GM19043 (cell line): ENCODE measurements at regions not wholly inside any gene's neighbourhood (a gene's known extent, or its start where the extent isn't known, plus 50 kb on each side); places are given as distances from the start of the nearest gene placed in this dataset.

Source experiments
- ATAC-seq: cut with Tn5 transposase; IDR thresholded peaks from one replicate; pipeline ENCODE4 v1.9.1; 2021; ENCODE audit warnings: low read depth; ENCODE audit not compliant: unreplicated experiment

DNA sequence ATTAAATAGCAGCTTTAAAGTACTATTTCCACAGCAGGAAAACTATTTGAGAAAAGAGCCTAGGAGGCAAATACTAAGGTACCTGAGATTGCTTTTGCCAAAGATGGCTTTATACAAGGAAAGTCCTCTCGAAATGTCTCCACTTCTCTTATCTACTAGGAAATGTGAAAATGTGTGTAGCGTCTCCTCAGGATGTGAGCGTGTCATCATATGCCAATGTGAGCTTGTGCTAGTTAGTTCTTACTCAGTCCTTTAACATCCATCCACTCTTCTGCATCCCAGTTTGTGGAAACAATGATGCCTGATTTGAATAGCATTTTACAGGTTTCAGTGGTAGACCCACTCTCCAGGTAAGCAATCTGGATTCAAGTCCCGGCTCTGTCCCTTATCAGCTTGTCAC is 421.0 kb downstream of the DYNC2H1 start:
- ATAC-seq = no peak

- ATAC-seq = no peak
Measured at GRCh38 chr11:103532133-103532788, 423.0 kb downstream of the DYNC2H1 start.

DNA sequence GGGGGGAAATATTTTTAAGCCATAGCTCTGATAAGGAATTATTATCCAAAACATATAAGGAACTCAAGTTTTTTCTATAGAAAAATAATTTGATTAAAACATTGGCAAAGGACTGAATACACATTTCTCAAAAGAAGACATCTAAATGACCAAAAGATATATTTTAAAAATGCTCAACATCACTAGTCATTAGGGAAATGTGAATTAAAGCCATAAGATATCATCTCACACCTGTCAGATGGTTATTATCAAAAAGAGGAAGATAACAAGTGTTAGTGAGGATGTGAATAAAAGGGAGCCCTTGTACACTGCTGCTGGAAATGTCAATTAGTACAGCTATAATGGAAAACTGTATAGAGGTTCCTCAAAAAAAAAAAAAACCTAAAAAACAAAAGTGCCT is 425.0 kb downstream of the DYNC2H1 start:
- ATAC-seq = no peak

GRCh38 chr11:103534959-103535358 is 425.7 kb downstream of the DYNC2H1 start:
- ATAC-seq = no peak

DNA sequence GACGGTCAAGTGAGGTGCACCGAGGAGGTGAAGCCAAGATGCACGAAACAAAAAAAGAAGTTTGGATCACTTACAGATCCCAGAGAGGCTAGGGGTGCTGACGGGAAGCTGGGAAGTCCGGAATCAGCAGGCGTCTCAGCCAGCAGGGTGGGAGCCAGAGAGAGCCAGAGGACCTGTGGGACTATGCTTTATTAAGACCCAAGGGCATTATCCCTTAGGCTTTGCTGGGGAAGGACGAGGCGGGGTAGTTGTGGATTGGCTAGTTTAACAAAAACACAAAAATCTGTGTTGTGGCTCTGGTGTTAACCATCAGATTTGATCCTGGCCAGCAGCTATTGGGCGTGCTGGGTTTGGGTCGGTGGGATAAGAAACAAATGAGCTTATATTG is 427.1 kb downstream of the DYNC2H1 start:
- no peak for ATAC-seq

DNA sequence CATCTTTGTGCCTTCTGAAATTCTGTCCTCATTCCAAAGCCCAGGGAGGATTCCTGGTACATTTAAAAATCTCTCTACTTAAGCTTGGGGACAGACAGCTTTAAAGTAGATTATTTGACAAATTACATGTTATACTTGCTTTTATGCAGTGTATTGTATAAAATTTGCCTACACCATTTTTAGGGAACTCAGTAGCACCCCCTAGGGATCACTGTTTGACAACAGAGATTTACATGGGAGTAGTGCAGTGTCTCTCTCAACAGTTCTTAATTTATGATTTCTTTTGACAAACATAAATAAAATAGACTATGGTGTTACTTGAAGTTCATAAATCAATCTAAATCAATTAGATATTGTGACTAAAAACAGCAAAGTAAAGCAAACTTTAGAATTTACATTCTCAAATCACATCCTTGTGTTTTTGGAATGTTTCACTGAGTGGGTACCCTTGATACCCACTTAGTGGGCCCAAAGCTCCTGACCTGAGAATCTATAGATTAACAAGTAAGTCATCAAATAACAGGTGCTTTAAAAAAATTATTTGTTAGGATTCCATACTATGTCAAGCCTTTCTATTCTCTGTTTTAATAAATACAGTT is 428.8 kb downstream of the DYNC2H1 start:
- no peak for ATAC-seq

DNA sequence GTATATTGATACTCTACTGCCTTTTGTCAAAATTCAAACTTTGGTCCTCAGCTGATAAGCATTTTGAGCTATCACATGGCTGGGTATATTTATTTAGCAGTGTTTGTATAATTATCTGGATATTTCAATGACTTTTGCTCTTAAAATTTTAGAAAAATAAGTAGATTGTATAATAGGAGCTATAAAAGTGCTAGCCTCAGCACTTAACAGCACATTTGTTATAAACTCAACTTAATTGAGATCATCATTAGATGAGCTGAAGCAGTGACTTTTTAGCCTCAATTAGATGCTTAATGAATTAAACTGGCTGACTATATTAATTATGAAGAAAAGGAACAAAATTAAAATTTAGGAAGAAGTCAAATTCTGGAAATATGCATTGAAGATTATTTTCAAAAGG is 429.9 kb downstream of the DYNC2H1 start:
- no peak for ATAC-seq

GRCh38 chr11:103541186-103541795 is 432.1 kb downstream of the DYNC2H1 start:
- ATAC-seq = no peak

DNA sequence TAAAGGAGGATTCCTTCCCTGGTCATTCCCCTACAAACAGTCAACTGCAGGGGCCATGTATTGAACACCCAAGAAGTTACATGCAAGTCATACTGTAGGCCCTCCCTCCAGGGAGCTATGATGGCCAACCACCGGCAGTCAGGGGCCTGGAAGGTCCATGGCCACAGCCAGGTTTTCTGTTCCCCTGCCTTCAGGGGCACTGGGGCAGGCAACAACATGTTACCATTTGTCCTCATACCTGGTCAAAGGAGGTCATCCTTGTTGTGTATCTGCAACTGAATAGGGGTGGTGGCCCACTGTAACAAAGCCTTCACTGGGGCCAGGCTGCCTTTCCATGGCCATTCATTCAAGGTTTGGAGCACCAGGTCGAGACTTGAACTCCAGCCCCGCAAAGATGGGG is 433.6 kb downstream of the DYNC2H1 start:
- no peak for ATAC-seq

- ATAC-seq = no peak
Measured at GRCh38 chr11:103543456-103543855, 434.2 kb downstream of the DYNC2H1 start.

- ATAC-seq = no peak
Measured at GRCh38 chr11:103544874-103545273, 435.6 kb downstream of the DYNC2H1 start.

- ATAC-seq = no peak
Measured at GRCh38 chr11:103545551-103545950, 436.3 kb downstream of the DYNC2H1 start.

- no peak for ATAC-seq
Measured at GRCh38 chr11:103546236-103546635, 437.0 kb downstream of the DYNC2H1 start.

DNA sequence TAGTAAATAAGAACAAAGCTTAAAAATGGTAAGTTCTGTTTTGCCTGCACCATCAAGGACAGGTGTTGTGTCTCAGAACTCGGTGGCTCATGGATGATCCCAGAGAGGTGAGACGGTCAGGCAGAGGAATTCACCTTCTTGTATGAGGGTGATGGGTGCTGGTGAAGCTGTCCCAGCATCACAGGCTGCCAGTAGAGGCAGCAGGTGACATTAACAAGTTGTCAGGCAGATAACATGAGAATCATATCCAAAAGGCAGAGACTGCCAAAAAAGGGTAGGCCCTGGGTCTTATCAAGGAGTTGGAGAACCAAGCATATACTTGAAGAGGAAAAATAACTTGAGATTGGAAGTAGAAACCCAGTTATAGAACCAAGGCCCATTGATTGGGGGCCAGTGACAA is 437.8 kb downstream of the DYNC2H1 start:
- ATAC-seq = no peak

GRCh38 chr11:103547691-103548090 is 438.5 kb downstream of the DYNC2H1 start:
- no peak for ATAC-seq

DNA sequence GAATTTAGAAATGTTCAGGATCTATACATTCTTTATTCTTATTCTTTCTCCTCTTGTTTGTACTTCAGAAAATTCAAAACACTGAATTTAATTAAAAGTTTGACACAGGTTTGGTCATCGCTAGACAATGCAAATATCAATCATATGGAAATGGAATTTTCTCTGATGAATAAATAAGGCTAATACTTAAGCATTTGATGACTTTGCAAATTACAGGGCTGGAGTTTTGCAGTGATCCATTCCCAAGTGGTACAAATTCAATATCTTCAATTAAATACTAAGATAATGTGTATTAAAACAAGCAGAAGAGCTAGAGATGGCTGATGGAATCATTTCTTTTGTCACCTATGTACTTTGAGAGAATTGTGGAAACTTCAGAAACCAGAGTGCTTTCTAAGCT is 439.6 kb downstream of the DYNC2H1 start:
- ATAC-seq = no peak

- ATAC-seq = no peak
Measured at GRCh38 chr11:103550811-103551210, 441.6 kb downstream of the DYNC2H1 start.

DNA sequence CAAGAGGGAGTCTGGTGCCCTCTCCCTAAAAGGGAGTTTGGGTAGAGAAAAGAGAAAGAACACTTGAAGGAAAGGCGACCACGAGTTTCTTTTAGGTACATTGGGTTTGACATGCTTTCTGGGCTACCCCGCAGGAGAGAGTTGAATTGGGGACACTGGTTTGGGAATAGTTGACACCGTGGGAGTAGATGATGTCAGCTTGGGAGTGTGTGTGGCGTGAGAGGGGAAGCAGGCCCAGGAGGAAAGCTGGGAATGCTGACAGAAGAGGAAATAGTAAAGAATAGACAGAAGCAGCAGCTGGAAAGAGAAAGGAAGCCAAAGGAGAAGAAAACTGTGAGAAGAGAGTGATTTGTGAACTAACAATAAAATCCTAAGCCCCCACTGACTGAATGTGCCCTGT is 442.9 kb downstream of the DYNC2H1 start:
- ATAC-seq = no peak

- no peak for ATAC-seq
Measured at GRCh38 chr11:103556171-103556570, 446.9 kb downstream of the DYNC2H1 start.

GRCh38 chr11:103566116-103566515 is 456.9 kb downstream of the DYNC2H1 start:
- ATAC-seq = no peak

DNA sequence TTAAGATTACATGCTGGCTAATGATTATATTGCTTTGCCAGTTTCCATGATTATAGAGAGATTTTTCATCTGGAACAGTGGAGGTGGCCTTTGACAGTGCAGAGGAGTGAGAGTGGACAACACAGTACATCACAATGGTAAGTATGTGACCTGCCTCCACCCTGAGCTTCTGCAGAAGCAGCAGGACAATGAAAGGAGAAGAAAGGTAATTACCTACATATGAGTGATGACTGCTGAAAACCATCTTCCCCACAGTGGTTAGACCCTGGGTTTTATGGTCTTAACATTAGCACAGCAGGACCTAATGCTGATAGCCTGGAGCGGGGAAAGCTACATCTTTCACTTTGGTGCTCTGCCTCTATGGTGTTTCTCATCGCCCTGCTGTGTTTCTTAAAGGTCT is 454.7 kb upstream of the DDI1 start:
- no peak for ATAC-seq

- no peak for ATAC-seq
Measured at GRCh38 chr11:103582351-103582909, 454.0 kb upstream of the DDI1 start.
